Chondrocyte (in vitro differentiated cells): ENCODE measurements at regions not wholly inside any gene's neighbourhood (a gene's known extent, or its start where the extent isn't known, plus 50 kb on each side); places are given as distances from the start of the nearest gene placed in this dataset.
A peak's percentile ranks its signal among the peaks of the same experiment; 100 is the strongest.

ENCODE experiments used
- DNase-seq: peaks from one replicate; pipeline ENCODE4 v3.0.0; 2021; ENCODE audit warnings: mixed read lengths, low spot score
- H3K27ac Mint-ChIP-seq: one replicate; pipeline ENCODE4 v1.8.0; 2021; ENCODE audit warnings: mild to moderate bottlenecking, moderate library complexity, mixed read lengths; ENCODE audit not compliant: unreplicated experiment
- H3K27me3 Mint-ChIP-seq: 2 replicates; pipeline ENCODE4 v1.8.0; 2021; ENCODE audit warnings: low read depth, mixed read lengths
- H3K36me3 Mint-ChIP-seq: 2 replicates; pipeline ENCODE4 v1.8.0; 2021; ENCODE audit warnings: low read depth, mixed read lengths
- H3K4me1 Mint-ChIP-seq: 2 replicates; pipeline ENCODE4 v1.8.0; 2021; ENCODE audit warnings: low read depth, mild to moderate bottlenecking, mixed read lengths
- H3K4me3 Mint-ChIP-seq: one replicate; pipeline ENCODE4 v1.8.0; 2021; ENCODE audit warnings: mild to moderate bottlenecking, moderate library complexity, mixed read lengths; ENCODE audit not compliant: unreplicated experiment
- H3K9me3 Mint-ChIP-seq: 2 replicates; pipeline ENCODE4 v1.8.0; 2021; ENCODE audit warnings: low read depth, mixed read lengths
- CTCF ChIP-seq: fragments of 200-600 bp; sonication (generic); IDR thresholded peaks from 2 replicates; pipeline ENCODE4 v1.5.0; 2021; ENCODE audit warnings: antibody characterized with exemption, mild to moderate bottlenecking, moderate library complexity

GRCh38 chr10:28127881-28128280 lies 129.0 kb upstream of the ODAD2 start:
- TF ChIP-seq CTCF: no peak
- H3K9me3 Mint-ChIP-seq: peaks cover 7% of the 10 kb centered on the region
- H3K4me3 Mint-ChIP-seq: no peak overlapping the region
- H3K4me1 Mint-ChIP-seq: peaks cover 28% of the 10 kb centered on the region
- H3K36me3 Mint-ChIP-seq: peaks cover 17% of the 10 kb centered on the region
- no peak overlapping the region for H3K27ac Mint-ChIP-seq
- DNase-seq: no peak
- H3K27me3 Mint-ChIP-seq: no peaks in the 10 kb centered on the region

GRCh38 chr10:28125701-28126100 lies 126.8 kb upstream of the ODAD2 start:
- peaks cover 7% of the 10 kb centered on the region for H3K9me3 Mint-ChIP-seq
- H3K27me3 Mint-ChIP-seq: no peaks in the 10 kb centered on the region
- peaks cover 35% of the 10 kb centered on the region for H3K4me1 Mint-ChIP-seq
- peaks cover 16% of the 10 kb centered on the region for H3K36me3 Mint-ChIP-seq
- DNase-seq: no peak
- TF ChIP-seq CTCF: no peak
- H3K4me3 Mint-ChIP-seq: no peak overlapping the region
- no peak overlapping the region for H3K27ac Mint-ChIP-seq

- Mint-ChIP-seq H3K27ac (peak overlapping the region; percentile 88), H3K4me1 (peaks cover 60% of the 10 kb centered on the region)
- no peak for TF ChIP-seq CTCF
These were observed 121.9 kb upstream of the ODAD2 start for GRCh38 chr10:28120795-28121194.

GRCh38 chr10:28120043-28120749 lies 121.3 kb upstream of the ODAD2 start:
- H3K4me1 Mint-ChIP-seq: peaks cover 54% of the 10 kb centered on the region

More at GRCh38 chr10:28120795-28121194, 121.9 kb upstream of the ODAD2 start:
- DNase-seq: no peak
- peaks cover 4% of the 10 kb centered on the region for H3K36me3 Mint-ChIP-seq
- H3K9me3 Mint-ChIP-seq: no peaks in the 10 kb centered on the region
- H3K4me3 Mint-ChIP-seq: no peak overlapping the region
- no peaks in the 10 kb centered on the region for H3K27me3 Mint-ChIP-seq

More at GRCh38 chr10:28120043-28120749, 121.3 kb upstream of the ODAD2 start:
- peaks cover 4% of the 10 kb centered on the region for H3K36me3 Mint-ChIP-seq
- no peaks in the 10 kb centered on the region for H3K9me3 Mint-ChIP-seq
- H3K4me3 Mint-ChIP-seq: no peak overlapping the region
- H3K27ac Mint-ChIP-seq: peak overlapping the region; percentile 88
- no peak for TF ChIP-seq CTCF
- no peak for DNase-seq
- H3K27me3 Mint-ChIP-seq: no peaks in the 10 kb centered on the region
